Left ventricle myocardium superior (tissue), 1 donor: ENCODE measurements at regions not wholly inside any gene's neighbourhood (a gene's known extent, or its start where the extent isn't known, plus 50 kb on each side); places are given as distances from the start of the nearest gene placed in this dataset.

ENCODE experiments used
- ATAC-seq: fragments of 200-7000 bp; cut with Tn5 transposase; one replicate; pipeline ENCODE4 v1.9.1; 2020; ENCODE audit warnings: mild to moderate bottlenecking, moderate library complexity
- DNase-seq: peaks from one replicate; pipeline ENCODE4 v3.0.0-alpha.2; 2020
- intact Hi-C: fragments of 100-400 bp; cut with micrococcal nuclease; formaldehyde crosslinking; loops from one replicate; pipeline ENCODE4 v1.11.0; 2022
- donor health status: DM: no; HTN: yes; CAD: no; lungs with severe emphysema.

DNA sequence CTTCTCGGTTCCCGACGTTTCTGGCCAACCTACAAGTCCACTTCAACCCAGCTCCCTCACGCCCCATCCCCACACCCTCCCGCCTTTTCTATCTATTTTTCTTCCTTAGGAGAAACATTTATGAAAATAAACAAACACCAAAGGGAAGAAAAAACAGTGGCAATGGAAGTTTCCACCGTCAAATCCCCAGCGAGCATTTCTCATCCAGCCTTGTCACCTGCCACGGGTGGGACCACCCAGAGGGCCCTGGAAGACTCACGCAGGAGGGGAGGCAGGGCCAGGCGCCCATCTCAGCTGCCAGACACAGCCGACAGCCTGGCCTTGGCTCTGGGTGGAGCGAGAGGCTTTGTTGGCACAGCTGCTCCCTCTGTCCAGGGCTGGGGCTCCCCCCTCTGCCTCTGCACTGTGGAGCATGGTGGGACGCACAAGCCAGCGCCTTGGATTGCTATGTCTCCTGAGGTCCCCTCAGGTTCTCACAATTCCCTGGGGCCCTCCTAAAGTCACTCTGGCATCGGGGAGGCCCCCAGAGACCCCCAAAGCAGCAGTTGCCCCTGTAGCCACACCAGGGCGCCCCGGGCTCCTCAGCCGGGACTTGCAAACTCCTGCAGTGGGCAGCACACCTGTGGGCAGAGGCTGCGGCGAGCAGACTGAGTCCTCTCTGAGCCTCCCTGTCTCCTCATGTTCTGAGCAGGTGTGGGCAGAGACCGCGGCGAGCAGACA lies 395.7 kb upstream of the SALL3 start:
- DNase-seq (no peak), ATAC-seq (no peak)

GRCh38 chr18:78584459-78585022 lies 395.1 kb upstream of the SALL3 start:
- ATAC-seq (no peak), DNase-seq (no peak)
- intact Hi-C loops, result no loop called here

More for the DNA sequence above, 395.7 kb upstream of the SALL3 start:
- intact Hi-C loops, result no loop called here

DNA sequence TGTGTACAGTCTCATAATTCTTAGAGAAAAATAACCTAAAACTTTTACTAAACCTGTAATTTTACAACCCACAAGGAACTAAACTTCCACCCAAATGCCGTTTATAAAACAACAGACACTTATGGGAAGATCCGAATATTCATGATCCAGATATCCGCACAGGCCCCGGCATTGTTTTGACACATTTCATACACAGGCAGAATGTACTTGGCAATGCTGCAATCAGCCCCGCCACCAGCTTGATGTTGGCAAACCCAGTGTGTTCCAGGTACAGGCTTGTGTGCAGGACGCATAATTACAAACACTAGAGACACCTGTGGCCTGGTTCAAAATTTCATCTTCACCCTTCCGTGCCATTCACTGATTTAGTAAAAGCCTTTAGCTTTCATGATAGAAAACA lies 393.0 kb upstream of the SALL3 start:
- ATAC-seq, result no peak
- no peak for DNase-seq
- intact Hi-C loops, result no loop called here

GRCh38 chr18:78587096-78587495 lies 392.5 kb upstream of the SALL3 start:
- intact Hi-C loops, result no loop called here
- ATAC-seq, result no peak

GRCh38 chr18:78587626-78588600 lies 391.7 kb upstream of the SALL3 start:
- intact Hi-C loops, result no loop called here
- ATAC-seq (no peak), DNase-seq (no peak)

More at GRCh38 chr18:78587096-78587495, 392.5 kb upstream of the SALL3 start:
- no peak for DNase-seq

GRCh38 chr18:78589916-78590437 lies 389.6 kb upstream of the SALL3 start:
- DNase-seq, result no peak
- intact Hi-C loops, result no loop called here

DNA sequence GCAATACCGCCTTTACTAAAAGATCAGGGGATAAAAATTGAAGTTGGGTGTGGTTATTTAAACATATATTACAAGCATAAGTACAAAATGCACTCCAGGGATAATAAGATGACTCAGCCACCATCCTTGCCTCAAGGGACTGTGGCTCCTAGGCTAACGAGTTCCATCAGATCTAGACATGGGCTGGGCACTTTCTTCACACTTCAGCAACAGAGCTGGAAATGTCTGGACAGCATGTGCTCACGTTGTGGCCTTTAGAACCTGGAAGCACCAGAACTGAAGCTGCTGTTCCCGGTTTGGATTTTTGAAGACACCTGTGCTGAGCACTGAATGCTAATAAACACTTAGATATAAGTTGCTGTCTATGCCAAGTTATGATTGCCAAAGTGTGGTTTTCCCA lies 384.2 kb upstream of the SALL3 start:
- intact Hi-C loops, result no loop called here
- no peak for DNase-seq
- no peak for ATAC-seq

More at GRCh38 chr18:78589916-78590437, 389.6 kb upstream of the SALL3 start:
- ATAC-seq, result no peak

GRCh38 chr18:78595924-78596573 lies 383.6 kb upstream of the SALL3 start:
- ATAC-seq, result no peak
- intact Hi-C loops, result no loop called here
- DNase-seq, result no peak

DNA sequence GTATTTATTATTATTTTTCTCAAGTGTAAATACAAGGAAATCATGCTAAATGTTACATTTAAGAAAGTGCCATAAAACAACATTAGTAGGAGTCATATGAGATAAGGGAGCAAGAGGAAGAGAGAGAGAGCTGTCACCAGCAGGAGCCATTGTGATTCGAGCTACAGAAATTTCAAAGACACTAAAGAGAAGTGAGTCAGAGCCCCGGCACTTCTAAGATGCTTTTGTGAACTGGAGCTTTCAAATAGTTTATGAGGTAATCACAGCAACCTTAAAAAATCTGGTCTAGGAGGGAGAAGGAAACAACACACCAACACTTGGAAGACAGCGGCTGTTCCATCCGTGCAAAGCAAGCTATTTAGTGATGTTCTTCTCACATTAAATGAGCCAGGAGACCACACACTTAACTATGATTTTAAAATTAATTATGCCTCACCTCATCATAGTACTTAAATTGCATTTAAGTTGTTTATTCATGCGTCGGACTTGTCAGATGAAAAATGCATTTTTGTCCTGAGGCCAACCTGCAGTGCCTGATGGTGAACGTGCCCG lies 382.7 kb upstream of the SALL3 start:
- no peak for DNase-seq
- intact Hi-C loops, result no loop called here
- no peak for ATAC-seq

- DNase-seq (no peak), ATAC-seq (no peak)
- intact Hi-C loops, result no loop called here
Measured at GRCh38 chr18:78601349-78601748, 378.3 kb upstream of the SALL3 start.

DNA sequence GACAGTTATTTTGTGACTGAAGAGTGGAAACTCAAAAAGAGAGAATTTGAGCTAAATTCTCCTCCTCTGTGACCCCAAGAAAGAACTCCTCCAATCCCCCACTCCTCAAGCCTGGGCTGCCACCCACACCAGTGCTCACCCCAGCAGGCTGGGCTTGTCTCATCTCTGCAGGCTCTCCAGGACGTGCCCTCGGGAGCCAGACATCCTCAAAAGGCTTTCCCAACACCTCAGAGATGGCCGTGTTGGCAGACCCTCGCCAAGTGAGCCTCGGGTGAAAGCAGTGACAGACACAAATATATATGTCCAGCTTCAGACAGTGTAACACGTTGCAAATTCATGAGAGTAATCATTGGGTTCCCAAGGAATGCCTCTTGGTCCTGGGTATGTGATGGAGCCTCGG lies 377.7 kb upstream of the SALL3 start:
- intact Hi-C loops, result no loop called here
- no peak for ATAC-seq
- DNase-seq, result no peak

GRCh38 chr18:78602430-78602829 lies 377.2 kb upstream of the SALL3 start:
- DNase-seq (no peak), ATAC-seq (no peak)
- intact Hi-C loops, result no loop called here

DNA sequence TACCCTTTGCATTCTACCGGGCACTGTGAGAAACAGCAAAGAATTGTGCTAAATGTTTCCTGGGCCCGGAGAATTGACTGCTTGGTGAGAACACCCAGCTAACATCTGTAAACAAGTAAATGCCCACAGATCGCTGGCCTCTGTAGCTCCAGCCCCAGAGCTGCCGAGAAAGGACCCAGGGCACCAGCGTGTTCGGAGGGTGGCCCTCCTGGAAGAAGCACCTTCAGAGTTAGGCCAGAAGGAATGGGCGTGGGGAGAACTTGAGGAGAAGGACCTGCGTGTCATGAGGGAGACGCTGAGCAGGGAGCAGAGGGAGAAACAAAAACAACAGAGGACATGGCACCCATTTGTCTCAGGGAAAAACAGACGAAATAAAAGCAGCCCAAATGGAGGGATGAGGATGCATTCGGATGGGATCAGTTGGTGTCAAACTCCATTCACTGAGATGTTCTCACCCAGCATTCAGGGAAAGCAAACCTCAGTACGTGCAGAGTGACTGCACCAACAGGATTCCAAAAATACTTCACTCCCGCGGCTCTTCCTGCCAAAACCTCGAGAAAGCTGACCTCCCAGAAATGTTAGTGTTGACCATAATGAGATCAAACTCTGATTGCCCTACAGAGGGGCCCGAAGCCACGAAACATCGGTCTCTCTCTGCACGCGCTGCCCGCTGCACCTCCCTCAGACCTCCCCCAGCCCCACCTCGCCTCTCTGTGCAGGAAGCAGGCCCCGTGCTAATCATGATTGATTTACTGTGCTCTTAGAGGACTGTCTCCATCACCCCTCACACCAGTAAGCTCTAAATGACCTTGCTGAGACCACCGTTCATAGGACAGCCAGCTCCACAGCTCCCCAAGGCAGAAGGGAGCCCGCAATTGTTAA lies 376.3 kb upstream of the SALL3 start:
- no peak for ATAC-seq
- intact Hi-C loops, result no loop called here
- DNase-seq, result no peak

DNA sequence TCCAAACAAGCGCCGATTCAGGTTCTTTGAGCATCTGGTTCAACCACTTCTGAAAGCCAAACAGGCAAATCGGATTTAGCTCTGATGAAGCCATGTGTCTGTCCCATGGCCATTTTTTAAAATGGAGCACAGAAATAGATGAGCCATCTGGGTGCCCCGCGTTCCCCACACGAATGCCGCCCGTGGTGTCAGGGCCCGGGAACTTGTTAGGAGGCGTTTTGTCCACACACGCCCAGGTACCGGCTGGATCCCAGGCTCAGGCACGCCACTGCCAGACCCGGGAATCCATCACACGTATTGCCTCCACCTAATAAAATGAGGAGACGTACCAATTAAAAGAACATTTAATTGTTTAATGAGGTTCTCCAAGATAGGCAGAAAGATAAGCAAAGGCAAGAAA lies 374.4 kb upstream of the SALL3 start:
- ATAC-seq, result no peak
- no peak for DNase-seq
- intact Hi-C loops, result no loop called here

- ATAC-seq (no peak), DNase-seq (no peak)
- intact Hi-C loops, result no loop called here
Measured at GRCh38 chr18:78607221-78607620, 372.4 kb upstream of the SALL3 start.

- no peak for DNase-seq
- no peak for ATAC-seq
- intact Hi-C loops, result no loop called here
Measured at GRCh38 chr18:78607784-78608183, 371.8 kb upstream of the SALL3 start.

- intact Hi-C loops, result no loop called here
- DNase-seq, result no peak
- ATAC-seq, result no peak
Measured at GRCh38 chr18:78610179-78610578, 369.4 kb upstream of the SALL3 start.

DNA sequence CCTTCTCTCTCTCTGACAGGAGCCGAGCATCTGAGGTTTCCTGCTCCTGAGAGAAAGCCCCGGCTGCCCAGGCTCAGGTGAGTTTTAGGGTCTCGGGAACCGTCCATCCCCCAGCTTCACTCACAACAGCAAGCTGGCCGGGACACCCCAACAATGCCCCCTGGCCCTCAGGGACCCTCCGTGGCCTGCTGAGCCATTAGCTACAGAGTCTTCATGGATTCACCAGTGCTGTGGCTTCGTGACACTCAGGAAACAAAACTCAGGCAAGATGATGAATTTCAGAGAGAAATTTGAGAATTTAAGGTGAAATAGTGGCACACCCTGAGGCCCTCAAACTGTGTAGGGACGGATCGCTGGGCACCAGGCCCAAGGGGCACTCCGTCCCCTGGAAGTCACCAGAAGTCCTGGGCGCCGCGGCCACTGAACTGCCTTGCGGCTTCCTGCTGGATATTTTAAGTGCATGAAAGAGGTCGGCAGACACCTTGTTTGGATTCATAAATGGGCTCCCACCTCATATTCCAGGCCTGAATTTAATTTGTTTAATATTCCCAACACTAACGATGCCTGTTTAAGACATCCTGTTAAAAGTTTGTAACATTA lies 368.3 kb upstream of the SALL3 start:
- intact Hi-C loops, result no loop called here
- DNase-seq, result no peak

More for the DNA sequence above, 368.3 kb upstream of the SALL3 start:
- ATAC-seq, result no peak
